Thyroid gland (tissue), 4 donors: ENCODE measurements at regions not wholly inside any gene's neighbourhood (a gene's known extent, or its start where the extent isn't known, plus 50 kb on each side); places are given as distances from the start of the nearest gene placed in this dataset.

Experiments used
- DNase-seq, 2 donors: peaks; one replicate each; pipeline ENCODE4 v3.0.0-alpha.2; 2019
- H3K27ac ChIP-seq, 3 donors: fragments of 200-600 bp; sonication (generic); 1 replicate in 2 of 3; 2 replicates in 1 of 3; pipeline ENCODE4 v1.5.1; 2016 to 2019; ENCODE audit warnings: mild to moderate bottlenecking in 1 of 3, moderate library complexity in 1 of 3
- H3K27me3 ChIP-seq: fragments of 200-600 bp; sonication (generic); one replicate; pipeline ENCODE4 v1.5.1; 2019
- H3K36me3 ChIP-seq, 2 donors: fragments of 200-600 bp; sonication (generic); one replicate each; pipeline ENCODE4 v1.5.1; 2016 to 2019
- H3K4me1 ChIP-seq, 2 donors: fragments of 200-600 bp; sonication (generic); one replicate each; pipeline ENCODE4 v1.5.1; 2017 to 2019
- H3K4me3 ChIP-seq, 3 donors: fragments of 200-600 bp; sonication (generic); replicated peaks in 1 of 3; 1 replicate in 2 of 3; 2 replicates in 1 of 3; pipeline ENCODE4 v1.5.1; 2016; ENCODE audit warnings: mild to moderate bottlenecking in 1 of 3
- H3K9me3 ChIP-seq: fragments of 200-600 bp; sonication (generic); one replicate; pipeline ENCODE4 v1.5.1; 2017
- CTCF ChIP-seq, 6 experiments: fragments of 200-600 bp in 3 of 6; fragments of 450-650 bp in 3 of 6; sonication (generic) in 3 of 6; IDR thresholded peaks; one replicate each; pipeline ENCODE4 v1.5.1; 2016 to 2019; ENCODE audit warnings: antibody characterized with exemption in 6 of 6, mild to moderate bottlenecking in 2 of 6, inconsistent platforms in 1 of 6, moderate library complexity in 1 of 6
- POLR2A ChIP-seq, 2 donors: fragments of 450-650 bp; IDR thresholded peaks; one replicate each; pipeline ENCODE4 v1.6.1; 2017; ENCODE audit warnings: antibody characterized with exemption in 2 of 2, mild to moderate bottlenecking in 2 of 2, moderate library complexity in 1 of 2
- WGBS, 2 donors: methylation state at CpG; one replicate each; pipeline ENCODE4 v1.1.5; 2017; 5-methylcytosine and 5-hydroxymethylcytosine counted together
- intact Hi-C: fragments of 100-400 bp; cut with DNase I; formaldehyde crosslinking; loops from one replicate; pipeline ENCODE4 v1.15.1; 2023

GRCh38 chr10:21082206-21082605 lies 185.1 kb upstream of the NEBL start:
- Histone ChIP-seq H3K36me3 (no peaks in the 10 kb centered on the region), H3K27me3 (no peaks in the 10 kb centered on the region), H3K4me3 (no peak overlapping the region), H3K9me3 (no peaks in the 10 kb centered on the region), H3K27ac (no peak overlapping the region), H3K4me1 (peaks cover 17 to 21% of the 10 kb centered on the region in 2 donors)
- DNase-seq, result no peak
- no peak for TF ChIP-seq POLR2A (IDR thresholded peaks at IDR 0.05)
- TF ChIP-seq CTCF (IDR thresholded peaks at IDR 0.05), result no peak
- intact Hi-C loops, result no loop called here

- whole genome bisulfite sequencing, 2 donors, result 77 to 81% methylated on average over 2 of the region's 2 CpGs
- no peak overlapping the region for H3K4me3 ChIP-seq
- peaks cover 17 to 21% of the 10 kb centered on the region in 2 donors for H3K4me1 ChIP-seq
- DNase-seq, result no peak
- no peak overlapping the region for H3K27ac ChIP-seq
- no peaks in the 10 kb centered on the region for H3K36me3 ChIP-seq
- no peak for TF ChIP-seq POLR2A (IDR thresholded peaks at IDR 0.05)
- no peaks in the 10 kb centered on the region for H3K27me3 ChIP-seq
- intact Hi-C loops, result no loop called here
- H3K9me3 ChIP-seq, result no peaks in the 10 kb centered on the region
These were observed 183.2 kb upstream of the NEBL start for GRCh38 chr10:21080261-21080660.

GRCh38 chr10:21079330-21079658 lies 182.2 kb upstream of the NEBL start:
- DNase-seq, result no peak
- no peaks in the 10 kb centered on the region for H3K9me3 ChIP-seq
- peak overlapping the region in 1 of 3 donors; percentile 32 for H3K27ac ChIP-seq
- H3K4me1 ChIP-seq, result peaks cover 13% of the 10 kb centered on the region in 2 donors
- no peak for TF ChIP-seq CTCF (IDR thresholded peaks at IDR 0.05)
- no peak for TF ChIP-seq POLR2A (IDR thresholded peaks at IDR 0.05)
- H3K27me3 ChIP-seq, result no peaks in the 10 kb centered on the region
- no peaks in the 10 kb centered on the region for H3K36me3 ChIP-seq
- intact Hi-C loops, result loop anchor here (5.0 kb wide), 1 partner anchor 193 kb away; no protein-coding TSS in a partner anchor
- H3K4me3 ChIP-seq, result no peak overlapping the region

DNA sequence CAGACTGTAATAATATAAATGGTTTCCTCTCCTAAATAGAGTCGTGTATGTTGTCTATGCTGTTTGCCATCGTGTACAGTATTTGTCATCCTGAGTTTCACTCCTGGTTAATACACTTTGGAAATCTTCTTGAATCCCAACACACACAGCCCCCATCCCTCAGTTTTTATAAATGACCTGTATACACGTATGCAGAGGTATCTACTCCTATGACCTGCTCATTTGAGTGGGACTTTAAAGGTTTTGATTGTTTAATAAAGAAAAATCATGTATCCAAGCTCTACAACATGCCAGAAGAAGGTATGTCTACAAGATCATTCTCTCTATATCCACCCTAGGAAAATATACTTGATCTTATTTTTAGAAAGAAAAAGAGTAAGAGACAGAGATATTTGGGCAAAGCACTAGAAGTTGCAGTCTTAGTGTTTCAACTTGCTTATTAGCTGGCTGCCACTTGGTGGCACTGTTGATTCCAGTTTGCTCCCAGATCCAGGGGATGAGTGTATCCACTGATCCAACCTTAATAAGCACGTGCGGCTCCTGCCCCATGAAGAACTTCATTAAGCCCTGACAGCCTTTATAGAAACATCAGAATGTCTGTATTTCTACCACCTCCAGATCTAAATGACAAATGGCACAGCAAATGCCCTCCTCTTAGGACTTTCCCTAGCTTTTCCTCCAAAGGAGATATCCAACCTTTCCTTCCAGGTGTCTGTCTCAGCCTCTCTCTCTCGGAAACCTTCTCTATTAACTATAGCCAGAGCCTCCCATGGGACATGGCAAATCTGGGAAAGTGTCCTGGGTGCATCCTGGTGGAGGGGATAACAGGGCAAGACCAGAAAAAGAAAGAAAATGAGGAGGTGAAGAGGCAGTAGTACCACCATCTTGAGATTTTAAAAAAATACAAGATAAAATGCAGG lies 181.6 kb upstream of the NEBL start:
- H3K9me3 ChIP-seq, result no peaks in the 10 kb centered on the region
- TF ChIP-seq CTCF (IDR thresholded peaks at IDR 0.05) (peak; percentile 34 to 84 (median 72)), POLR2A (IDR thresholded peaks at IDR 0.05) (no peak)
- peaks cover 7% of the 10 kb centered on the region in 2 donors for H3K4me1 ChIP-seq
- H3K27me3 ChIP-seq, result no peaks in the 10 kb centered on the region
- H3K27ac ChIP-seq, result peak overlapping the region in 1 of 3 donors; percentile 32
- intact Hi-C loops, result loop anchor here (5.0 kb wide), 1 partner anchor 194 kb away; no protein-coding TSS in a partner anchor
- WGBS, 2 donors, result 56 to 61% methylated on average over 6 of the region's 6 CpGs
- H3K36me3 ChIP-seq, result no peaks in the 10 kb centered on the region
- DNase-seq, result peak; percentile 76 to 81
- H3K4me3 ChIP-seq, result no peak overlapping the region

DNA sequence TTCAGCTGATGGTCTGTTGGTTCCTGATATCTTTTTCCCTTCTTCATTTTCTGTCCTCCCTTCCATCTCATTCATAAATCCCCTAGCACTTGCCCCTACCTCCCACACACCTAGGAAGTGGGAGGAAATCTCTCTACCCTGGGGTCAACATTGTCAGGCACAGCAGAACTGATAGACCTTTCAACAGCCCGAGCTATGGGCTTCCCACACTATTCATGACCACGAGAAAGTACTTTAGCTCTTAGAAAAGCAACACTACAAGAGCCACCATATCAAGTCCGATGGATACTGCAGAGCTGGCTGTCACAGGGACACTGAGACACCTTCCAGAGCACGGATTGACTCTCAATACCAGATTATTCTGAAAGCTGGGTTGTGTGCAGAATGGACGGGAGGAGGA lies 180.6 kb upstream of the NEBL start:
- no peaks in the 10 kb centered on the region for H3K36me3 ChIP-seq
- H3K4me1 ChIP-seq, result peaks cover 6 to 7% of the 10 kb centered on the region in 2 donors
- DNase-seq, result no peak
- intact Hi-C loops, result loop anchor here (5.0 kb wide), 1 partner anchor 195 kb away; no protein-coding TSS in a partner anchor
- H3K27me3 ChIP-seq, result no peaks in the 10 kb centered on the region
- no peaks in the 10 kb centered on the region for H3K9me3 ChIP-seq
- 71 to 83% methylated on average over 5 of the region's 5 CpGs for WGBS, 2 donors
- no peak for TF ChIP-seq POLR2A (IDR thresholded peaks at IDR 0.05)
- no peak overlapping the region for H3K27ac ChIP-seq
- H3K4me3 ChIP-seq, result no peak overlapping the region

DNA sequence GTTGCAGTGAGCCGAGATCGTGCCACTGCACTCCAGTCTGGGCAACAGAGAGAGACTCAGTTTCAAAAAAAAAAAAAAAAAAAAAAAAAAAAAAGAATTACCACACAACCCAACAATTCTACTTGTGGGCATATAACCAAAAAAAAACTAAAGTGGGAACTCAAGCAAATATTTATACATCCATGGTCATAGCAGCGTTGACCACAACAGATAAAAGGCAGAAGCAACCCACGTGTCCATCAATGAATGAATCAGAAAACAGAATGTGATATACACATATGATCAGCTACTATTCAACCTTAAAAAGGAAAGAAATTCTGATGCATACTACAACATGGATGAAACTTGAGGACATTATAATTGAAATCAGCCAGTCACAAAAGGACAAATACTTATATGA lies 179.3 kb upstream of the NEBL start:
- no peaks in the 10 kb centered on the region for H3K36me3 ChIP-seq
- no peak for DNase-seq
- 90 to 96% methylated on average over 4 of the region's 4 CpGs for WGBS, 2 donors
- H3K9me3 ChIP-seq, result no peaks in the 10 kb centered on the region
- no peaks in the 10 kb centered on the region for H3K27me3 ChIP-seq
- TF ChIP-seq CTCF (IDR thresholded peaks at IDR 0.05) (no peak), POLR2A (IDR thresholded peaks at IDR 0.05) (no peak)
- no peak overlapping the region for H3K27ac ChIP-seq
- H3K4me3 ChIP-seq, result no peak overlapping the region
- peaks cover 7 to 10% of the 10 kb centered on the region in 2 donors for H3K4me1 ChIP-seq
- intact Hi-C loops, result loop anchor here (5.0 kb wide), 1 partner anchor 196 kb away; no protein-coding TSS in a partner anchor
